GM12878 (cell line): ENCODE measurements at regions not wholly inside any gene's neighbourhood (a gene's known extent, or its start where the extent isn't known, plus 50 kb on each side); places are given as distances from the start of the nearest gene placed in this dataset.

ENCODE experiments used
- CREB1 ChIP-seq: IDR thresholded peaks from 2 replicates; pipeline ENCODE4 v1.6.1; 2012; ENCODE audit warnings: low read depth, mild to moderate bottlenecking, inconsistent platforms
- EP300 ChIP-seq, 2 experiments: fragments of 150-350 bp in 1 of 2; IDR thresholded peaks; 2 replicates each; pipeline ENCODE4 v1.6.1; 2011 to 2012; ENCODE audit warnings: low read depth in 2 of 2, low read length in 2 of 2, borderline replicate concordance in 1 of 2, improper control_type of control experiment in 1 of 2, inconsistent platforms in 1 of 2; ENCODE audit not compliant: control insufficient read depth in 1 of 2
- ESRRA ChIP-seq: IDR thresholded peaks from 2 replicates; pipeline ENCODE4 v1.6.1; 2012; ENCODE audit warnings: mild to moderate bottlenecking, low read length, improper control_type of control experiment
- EZH2 ChIP-seq: IDR thresholded peaks from 2 replicates; pipeline ENCODE4 v1.6.1; 2012; ENCODE audit warnings: low read depth, mild to moderate bottlenecking, control low read depth, inconsistent platforms, low read length, borderline replicate concordance; ENCODE audit not compliant: control insufficient read depth
- KDM1A ChIP-seq: fragments of 200-600 bp; sonication (generic); IDR thresholded peaks from 2 replicates; pipeline ENCODE4 v1.6.1; 2016; ENCODE audit warnings: borderline replicate concordance
- POLR2AphosphoS5 ChIP-seq: IDR thresholded peaks from 2 replicates; pipeline ENCODE4 v1.6.1; 2011; ENCODE audit warnings: mild to moderate bottlenecking, low read length, inconsistent platforms
- RCOR1 ChIP-seq: conservative IDR thresholded peaks from 2 replicates; pipeline ENCODE4 v1.6.1; 2012; ENCODE audit warnings: low read depth, low read length, improper control_type of control experiment
- RFX5 ChIP-seq: IDR thresholded peaks from 2 replicates; pipeline ENCODE4 v1.6.1; 2011; ENCODE audit warnings: low read depth, low read length, improper control_type of control experiment
- SIN3A ChIP-seq: IDR thresholded peaks from 2 replicates; pipeline ENCODE4 v1.6.1; 2012; ENCODE audit warnings: low read depth, low read length, improper control_type of control experiment
- ZNF274 ChIP-seq: IDR thresholded peaks from one replicate; pipeline ENCODE4 v1.8.0; 2011; ENCODE audit not compliant: insufficient read length, insufficient read depth
- TF ChIP-seq, protein P1 (sequence below), 3 experiments: IDR thresholded peaks in 2 of 3; conservative IDR thresholded peaks in 1 of 3; 2 replicates each; pipeline ENCODE4 v1.5.1; 2011; ENCODE audit warnings: low read depth in 3 of 3, low read length in 3 of 3, mild to moderate bottlenecking in 3 of 3, control low read depth in 2 of 3, moderate library complexity in 2 of 3, inconsistent platforms in 1 of 3, mixed read lengths in 1 of 3; ENCODE audit not compliant: control insufficient read depth in 2 of 3, insufficient read depth in 1 of 3; ENCODE audit errors: extremely low read depth in 1 of 3
- TF ChIP-seq, protein P2 (sequence below): IDR thresholded peaks from 2 replicates; pipeline ENCODE4 v1.6.1; 2011; ENCODE audit warnings: low read depth, mild to moderate bottlenecking, low read length, moderate library complexity, borderline replicate concordance; ENCODE audit errors: extremely low read depth
- TF ChIP-seq, protein P3 (sequence below): fragments of 450-650 bp; IDR thresholded peaks from 2 replicates; pipeline ENCODE4 v1.6.1; 2017; ENCODE audit warnings: antibody characterized with exemption, mild to moderate bottlenecking, moderate library complexity

DNA sequence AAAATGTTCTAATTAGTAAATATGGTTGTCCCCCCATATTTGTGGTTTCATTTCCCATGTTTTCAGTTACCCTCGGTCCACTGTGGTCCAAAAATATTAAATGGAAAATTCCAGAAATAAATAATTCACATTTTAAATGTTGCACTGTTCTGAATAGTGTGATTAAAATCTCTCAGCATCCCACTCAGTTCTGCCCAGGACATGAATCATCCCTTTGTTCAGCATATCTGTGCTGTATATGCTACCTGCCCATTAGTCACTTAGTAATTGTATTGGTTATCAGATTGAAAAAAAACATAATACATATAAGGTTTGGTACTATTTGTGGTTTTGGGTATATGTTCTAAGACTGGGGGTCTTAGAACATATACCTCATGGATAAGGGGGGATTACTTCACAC, 55.1 kb upstream of the NXF3 start:
- TF ChIP-seq SIN3A (no peak), KDM1A (no peak), EZH2 (no peak), CREB1 (no peak), ESRRA (no peak), RCOR1 (no peak), ZNF274 (no peak), RFX5 (no peak), EP300 (IDR thresholded peaks at IDR 0.05; ENCODE audit: borderline replicate concordance in 1 of 2, control insufficient read depth in 1 of 2, low read depth in 2 of 2, low read length in 2 of 2) (no peak), POLR2AphosphoS5 (no peak)
- TF ChIP-seq, protein P1, sequence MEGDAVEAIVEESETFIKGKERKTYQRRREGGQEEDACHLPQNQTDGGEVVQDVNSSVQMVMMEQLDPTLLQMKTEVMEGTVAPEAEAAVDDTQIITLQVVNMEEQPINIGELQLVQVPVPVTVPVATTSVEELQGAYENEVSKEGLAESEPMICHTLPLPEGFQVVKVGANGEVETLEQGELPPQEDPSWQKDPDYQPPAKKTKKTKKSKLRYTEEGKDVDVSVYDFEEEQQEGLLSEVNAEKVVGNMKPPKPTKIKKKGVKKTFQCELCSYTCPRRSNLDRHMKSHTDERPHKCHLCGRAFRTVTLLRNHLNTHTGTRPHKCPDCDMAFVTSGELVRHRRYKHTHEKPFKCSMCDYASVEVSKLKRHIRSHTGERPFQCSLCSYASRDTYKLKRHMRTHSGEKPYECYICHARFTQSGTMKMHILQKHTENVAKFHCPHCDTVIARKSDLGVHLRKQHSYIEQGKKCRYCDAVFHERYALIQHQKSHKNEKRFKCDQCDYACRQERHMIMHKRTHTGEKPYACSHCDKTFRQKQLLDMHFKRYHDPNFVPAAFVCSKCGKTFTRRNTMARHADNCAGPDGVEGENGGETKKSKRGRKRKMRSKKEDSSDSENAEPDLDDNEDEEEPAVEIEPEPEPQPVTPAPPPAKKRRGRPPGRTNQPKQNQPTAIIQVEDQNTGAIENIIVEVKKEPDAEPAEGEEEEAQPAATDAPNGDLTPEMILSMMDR (IDR thresholded peaks at IDR 0.05 in 2 of 3, conservative IDR thresholded peaks at IDR 0.05 in 1 of 3; ENCODE audit: control insufficient read depth in 2 of 3, extremely low read depth in 1 of 3, insufficient read depth in 1 of 3, low read depth in 3 of 3, low read length in 3 of 3) = no peak
- TF ChIP-seq, protein P2, sequence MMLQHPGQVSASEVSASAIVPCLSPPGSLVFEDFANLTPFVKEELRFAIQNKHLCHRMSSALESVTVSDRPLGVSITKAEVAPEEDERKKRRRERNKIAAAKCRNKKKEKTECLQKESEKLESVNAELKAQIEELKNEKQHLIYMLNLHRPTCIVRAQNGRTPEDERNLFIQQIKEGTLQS = no peak
- TF ChIP-seq, protein P3, sequence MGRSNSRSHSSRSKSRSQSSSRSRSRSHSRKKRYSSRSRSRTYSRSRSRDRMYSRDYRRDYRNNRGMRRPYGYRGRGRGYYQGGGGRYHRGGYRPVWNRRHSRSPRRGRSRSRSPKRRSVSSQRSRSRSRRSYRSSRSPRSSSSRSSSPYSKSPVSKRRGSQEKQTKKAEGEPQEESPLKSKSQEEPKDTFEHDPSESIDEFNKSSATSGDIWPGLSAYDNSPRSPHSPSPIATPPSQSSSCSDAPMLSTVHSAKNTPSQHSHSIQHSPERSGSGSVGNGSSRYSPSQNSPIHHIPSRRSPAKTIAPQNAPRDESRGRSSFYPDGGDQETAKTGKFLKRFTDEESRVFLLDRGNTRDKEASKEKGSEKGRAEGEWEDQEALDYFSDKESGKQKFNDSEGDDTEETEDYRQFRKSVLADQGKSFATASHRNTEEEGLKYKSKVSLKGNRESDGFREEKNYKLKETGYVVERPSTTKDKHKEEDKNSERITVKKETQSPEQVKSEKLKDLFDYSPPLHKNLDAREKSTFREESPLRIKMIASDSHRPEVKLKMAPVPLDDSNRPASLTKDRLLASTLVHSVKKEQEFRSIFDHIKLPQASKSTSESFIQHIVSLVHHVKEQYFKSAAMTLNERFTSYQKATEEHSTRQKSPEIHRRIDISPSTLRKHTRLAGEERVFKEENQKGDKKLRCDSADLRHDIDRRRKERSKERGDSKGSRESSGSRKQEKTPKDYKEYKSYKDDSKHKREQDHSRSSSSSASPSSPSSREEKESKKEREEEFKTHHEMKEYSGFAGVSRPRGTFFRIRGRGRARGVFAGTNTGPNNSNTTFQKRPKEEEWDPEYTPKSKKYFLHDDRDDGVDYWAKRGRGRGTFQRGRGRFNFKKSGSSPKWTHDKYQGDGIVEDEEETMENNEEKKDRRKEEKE = no peak
